ENCODE measurements at regions not wholly inside any gene's neighbourhood (a gene's known extent, or its start where the extent isn't known, plus 50 kb on each side); places are given as distances from the start of the nearest gene placed in this dataset.

GRCh38 chr15:35702946-35703495 lies 157.1 kb upstream of the DPH6 start:
- TF ChIP-seq CTCF (IDR thresholded peaks at IDR 0.05; ENCODE audit: borderline replicate concordance, extremely low read depth, low read length, poor library complexity, severe bottlenecking), result no peak
- TF ChIP-seq EZH2 (IDR thresholded peaks at IDR 0.05; ENCODE audit: borderline replicate concordance, low read depth, low read length, severe bottlenecking), result no peak
- no peak overlapping the region for H3K4me3 ChIP-seq (ENCODE audit: low read depth in 1 of 2, low read length in 2 of 2)

GRCh38 chr15:35705030-35705883 lies 159.3 kb upstream of the DPH6 start:
- Histone ChIP-seq H3K9me3 (ENCODE audit: insufficient read depth, low read length, severe bottlenecking) (no peaks in the 10 kb centered on the region), H3K79me2 (ENCODE audit: insufficient read depth, low read length) (no peaks in the 10 kb centered on the region), H3K4me1 (ENCODE audit: insufficient read depth, low read length) (no peaks in the 10 kb centered on the region), H3K4me2 (ENCODE audit: insufficient read depth, low read length) (no peak overlapping the region), H3K4me3 (ENCODE audit: low read depth in 1 of 2, low read length in 2 of 2) (no peak overlapping the region), H3K27me3 (ENCODE audit: insufficient read depth, low read length, poor library complexity) (no peaks in the 10 kb centered on the region), H2AFZ (ENCODE audit: low read depth, low read length) (no peak overlapping the region), H3K9ac (ENCODE audit: low read depth, low read length) (no peak overlapping the region), H3K27ac (ENCODE audit: low read length) (no peak overlapping the region), H4K20me1 (ENCODE audit: insufficient read depth, low read length) (no peaks in the 10 kb centered on the region), H3K36me3 (ENCODE audit: insufficient read depth, low read length) (no peaks in the 10 kb centered on the region)
- ATAC-seq (ENCODE audit: insufficient read depth, low read depth) (no peak), DNase-seq (no peak)
- TF ChIP-seq EZH2 (IDR thresholded peaks at IDR 0.05; ENCODE audit: borderline replicate concordance, low read depth, low read length, severe bottlenecking), result no peak

More at GRCh38 chr15:35702946-35703495, 157.1 kb upstream of the DPH6 start:
- no peaks in the 10 kb centered on the region for H3K9me3 ChIP-seq (ENCODE audit: insufficient read depth, low read length, severe bottlenecking)
- no peak overlapping the region for H3K27ac ChIP-seq (ENCODE audit: low read length)
- H2AFZ ChIP-seq (ENCODE audit: low read depth, low read length), result no peak overlapping the region
- no peaks in the 10 kb centered on the region for H3K4me1 ChIP-seq (ENCODE audit: insufficient read depth, low read length)
- H3K36me3 ChIP-seq (ENCODE audit: insufficient read depth, low read length), result no peaks in the 10 kb centered on the region
- H3K4me2 ChIP-seq (ENCODE audit: insufficient read depth, low read length), result no peak overlapping the region
- no peaks in the 10 kb centered on the region for H4K20me1 ChIP-seq (ENCODE audit: insufficient read depth, low read length)
- DNase-seq (no peak), ATAC-seq (ENCODE audit: insufficient read depth, low read depth) (no peak)
- no peaks in the 10 kb centered on the region for H3K27me3 ChIP-seq (ENCODE audit: insufficient read depth, low read length, poor library complexity)
- no peak overlapping the region for H3K9ac ChIP-seq (ENCODE audit: low read depth, low read length)
- H3K79me2 ChIP-seq (ENCODE audit: insufficient read depth, low read length), result no peaks in the 10 kb centered on the region

GRCh38 chr15:35705884-35706585 lies 160.1 kb upstream of the DPH6 start:
- no peak overlapping the region for H2AFZ ChIP-seq (ENCODE audit: low read depth, low read length)
- H3K4me1 ChIP-seq (ENCODE audit: insufficient read depth, low read length), result no peaks in the 10 kb centered on the region
- ATAC-seq (ENCODE audit: insufficient read depth, low read depth) (no peak), DNase-seq (no peak)
- no peaks in the 10 kb centered on the region for H3K27me3 ChIP-seq (ENCODE audit: insufficient read depth, low read length, poor library complexity)
- no peaks in the 10 kb centered on the region for H3K9me3 ChIP-seq (ENCODE audit: insufficient read depth, low read length, severe bottlenecking)
- no peak overlapping the region for H3K4me2 ChIP-seq (ENCODE audit: insufficient read depth, low read length)
- H3K9ac ChIP-seq (ENCODE audit: low read depth, low read length), result no peak overlapping the region
- no peaks in the 10 kb centered on the region for H3K36me3 ChIP-seq (ENCODE audit: insufficient read depth, low read length)
- H3K4me3 ChIP-seq (ENCODE audit: low read depth in 1 of 2, low read length in 2 of 2), result no peak overlapping the region
- no peak overlapping the region for H3K27ac ChIP-seq (ENCODE audit: low read length)
- H4K20me1 ChIP-seq (ENCODE audit: insufficient read depth, low read length), result no peaks in the 10 kb centered on the region
- no peak for TF ChIP-seq CTCF (IDR thresholded peaks at IDR 0.05; ENCODE audit: borderline replicate concordance, extremely low read depth, low read length, poor library complexity, severe bottlenecking)
- TF ChIP-seq EZH2 (IDR thresholded peaks at IDR 0.05; ENCODE audit: borderline replicate concordance, low read depth, low read length, severe bottlenecking), result no peak
- no peaks in the 10 kb centered on the region for H3K79me2 ChIP-seq (ENCODE audit: insufficient read depth, low read length)

- TF ChIP-seq EZH2 (IDR thresholded peaks at IDR 0.05; ENCODE audit: borderline replicate concordance, low read depth, low read length, severe bottlenecking) (no peak), CTCF (IDR thresholded peaks at IDR 0.05; ENCODE audit: borderline replicate concordance, extremely low read depth, low read length, poor library complexity, severe bottlenecking) (no peak)
- H3K79me2 ChIP-seq (ENCODE audit: insufficient read depth, low read length), result no peaks in the 10 kb centered on the region
- DNase-seq, result no peak
These were observed 167.0 kb upstream of the DPH6 start for GRCh38 chr15:35712956-35713355.

More at GRCh38 chr15:35712956-35713355, 167.0 kb upstream of the DPH6 start:
- Histone ChIP-seq H3K9me3 (ENCODE audit: insufficient read depth, low read length, severe bottlenecking) (no peaks in the 10 kb centered on the region), H3K4me3 (ENCODE audit: low read depth in 1 of 2, low read length in 2 of 2) (no peak overlapping the region), H4K20me1 (ENCODE audit: insufficient read depth, low read length) (no peaks in the 10 kb centered on the region), H3K36me3 (ENCODE audit: insufficient read depth, low read length) (no peaks in the 10 kb centered on the region), H2AFZ (ENCODE audit: low read depth, low read length) (no peak overlapping the region), H3K9ac (ENCODE audit: low read depth, low read length) (no peak overlapping the region), H3K27me3 (ENCODE audit: insufficient read depth, low read length, poor library complexity) (no peaks in the 10 kb centered on the region), H3K27ac (ENCODE audit: low read length) (no peak overlapping the region), H3K4me1 (ENCODE audit: insufficient read depth, low read length) (no peaks in the 10 kb centered on the region), H3K4me2 (ENCODE audit: insufficient read depth, low read length) (no peak overlapping the region)
- ATAC-seq (ENCODE audit: insufficient read depth, low read depth), result no peak

Data from DND-41 (cell line).